ENCODE measurements at regions not wholly inside any gene's neighbourhood (a gene's known extent, or its start where the extent isn't known, plus 50 kb on each side); places are given as distances from the start of the nearest gene placed in this dataset.

GRCh38 chr1:194600716-194601115, 1414.3 kb upstream of the B3GALT2 start:
- no peak for TF ChIP-seq CTCF (IDR thresholded peaks at IDR 0.05)
- TF ChIP-seq POLR2AphosphoS5 (IDR thresholded peaks at IDR 0.05), result no peak
- no peak for TF ChIP-seq POLR2A (IDR thresholded peaks at IDR 0.05)
- no peak for TF ChIP-seq EP300 (IDR thresholded peaks at IDR 0.05)
